ENCODE measurements at regions not wholly inside any gene's neighbourhood (a gene's known extent, or its start where the extent isn't known, plus 50 kb on each side); places are given as distances from the start of the nearest gene placed in this dataset.
"Not testable (repeated sequence)": the region's sequence is repeated elsewhere in the genome, so short reads cannot be mapped to it uniquely, and the experiment has no call there.

GRCh38 chr11:127965939-127966668, 621.3 kb downstream of the ETS1 start:
- H3K4me3 ChIP-seq (ENCODE audit: low read depth, low read length), result no peak overlapping the region
- TF ChIP-seq CTCF (IDR thresholded peaks at IDR 0.05; ENCODE audit: low read depth, low read length), result no peak

GRCh38 chr11:127962416-127962815, 624.9 kb downstream of the ETS1 start:
- TF ChIP-seq CTCF (IDR thresholded peaks at IDR 0.05; ENCODE audit: low read depth, low read length), result no peak
- no peak overlapping the region for H3K4me3 ChIP-seq (ENCODE audit: low read depth, low read length)

- no peak for TF ChIP-seq CTCF (IDR thresholded peaks at IDR 0.05; ENCODE audit: low read depth, low read length)
- no peak overlapping the region for H3K4me3 ChIP-seq (ENCODE audit: low read depth, low read length)
Measured at GRCh38 chr11:127950162-127950561, 637.2 kb downstream of the ETS1 start.

- no peak overlapping the region for H3K4me3 ChIP-seq (ENCODE audit: low read depth, low read length)
- no peak for TF ChIP-seq CTCF (IDR thresholded peaks at IDR 0.05; ENCODE audit: low read depth, low read length)
Measured at GRCh38 chr11:127943763-127944162, 643.6 kb downstream of the ETS1 start.

- no peak for TF ChIP-seq CTCF (IDR thresholded peaks at IDR 0.05; ENCODE audit: low read depth, low read length)
- no peak overlapping the region for H3K4me3 ChIP-seq (ENCODE audit: low read depth, low read length)
Measured at GRCh38 chr11:127943152-127943551, 644.2 kb downstream of the ETS1 start.

- H3K4me3 ChIP-seq (ENCODE audit: low read depth, low read length), result not testable (repeated sequence)
Measured at GRCh38 chr11:127941554-127941953, 645.8 kb downstream of the ETS1 start.

- H3K4me3 ChIP-seq (ENCODE audit: low read depth, low read length), result no peak overlapping the region
- no peak for TF ChIP-seq CTCF (IDR thresholded peaks at IDR 0.05; ENCODE audit: low read depth, low read length)
Measured at GRCh38 chr11:127939000-127939399, 648.4 kb downstream of the ETS1 start.

- no peak for TF ChIP-seq CTCF (IDR thresholded peaks at IDR 0.05; ENCODE audit: low read depth, low read length)
- H3K4me3 ChIP-seq (ENCODE audit: low read depth, low read length), result no peak overlapping the region
Measured at GRCh38 chr11:127935081-127935480, 652.3 kb downstream of the ETS1 start.

GRCh38 chr11:127933961-127934360, 653.4 kb downstream of the ETS1 start:
- H3K4me3 ChIP-seq (ENCODE audit: low read depth, low read length), result not testable (repeated sequence)

Measured in WI38 (cell line).